ENCODE measurements at regions not wholly inside any gene's neighbourhood (a gene's known extent, or its start where the extent isn't known, plus 50 kb on each side); places are given as distances from the start of the nearest gene placed in this dataset.

DNA sequence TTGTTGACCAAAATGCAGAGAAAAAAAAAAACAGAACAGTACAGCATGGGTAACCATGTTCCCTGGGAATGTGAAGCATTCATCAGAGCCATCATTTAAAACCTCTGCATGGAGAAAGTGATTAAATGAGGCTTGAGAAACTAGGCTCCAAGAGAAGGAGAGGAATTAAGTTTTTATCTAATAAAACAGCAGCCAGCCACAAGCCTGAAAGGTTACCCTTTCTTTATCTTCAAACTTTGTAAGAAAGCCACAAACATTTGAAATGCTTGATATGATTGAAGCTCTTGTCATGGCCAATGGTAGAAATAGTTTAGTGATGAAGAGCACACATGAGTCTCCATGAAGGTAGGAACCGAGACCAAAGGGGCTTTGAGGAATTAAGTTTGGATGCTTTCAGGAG is 144.9 kb upstream of the SYT1 start:
- TF ChIP-seq, protein P1, sequence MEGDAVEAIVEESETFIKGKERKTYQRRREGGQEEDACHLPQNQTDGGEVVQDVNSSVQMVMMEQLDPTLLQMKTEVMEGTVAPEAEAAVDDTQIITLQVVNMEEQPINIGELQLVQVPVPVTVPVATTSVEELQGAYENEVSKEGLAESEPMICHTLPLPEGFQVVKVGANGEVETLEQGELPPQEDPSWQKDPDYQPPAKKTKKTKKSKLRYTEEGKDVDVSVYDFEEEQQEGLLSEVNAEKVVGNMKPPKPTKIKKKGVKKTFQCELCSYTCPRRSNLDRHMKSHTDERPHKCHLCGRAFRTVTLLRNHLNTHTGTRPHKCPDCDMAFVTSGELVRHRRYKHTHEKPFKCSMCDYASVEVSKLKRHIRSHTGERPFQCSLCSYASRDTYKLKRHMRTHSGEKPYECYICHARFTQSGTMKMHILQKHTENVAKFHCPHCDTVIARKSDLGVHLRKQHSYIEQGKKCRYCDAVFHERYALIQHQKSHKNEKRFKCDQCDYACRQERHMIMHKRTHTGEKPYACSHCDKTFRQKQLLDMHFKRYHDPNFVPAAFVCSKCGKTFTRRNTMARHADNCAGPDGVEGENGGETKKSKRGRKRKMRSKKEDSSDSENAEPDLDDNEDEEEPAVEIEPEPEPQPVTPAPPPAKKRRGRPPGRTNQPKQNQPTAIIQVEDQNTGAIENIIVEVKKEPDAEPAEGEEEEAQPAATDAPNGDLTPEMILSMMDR (IDR thresholded peaks at IDR 0.05) = no peak
- TF ChIP-seq POLR2AphosphoS5 (IDR thresholded peaks at IDR 0.05) = no peak
- TF ChIP-seq POLR2A (IDR thresholded peaks at IDR 0.05) = no peak
- DNase-seq (ENCODE audit: low spot score) = no peak
- no peak overlapping the region for H3K4me3 ChIP-seq
- no peaks in the 10 kb centered on the region for H3K9me3 ChIP-seq
- 81% methylated on average over 1 of the region's 1 CpG for WGBS
- H3K27ac ChIP-seq = no peak overlapping the region
- intact Hi-C loops (cut with DNase I) = no loop called here
- no peaks in the 10 kb centered on the region for H3K27me3 ChIP-seq (replicated peaks; ENCODE audit: insufficient read depth)
- H3K4me1 ChIP-seq (replicated peaks) = no peaks in the 10 kb centered on the region
- H3K36me3 ChIP-seq = no peaks in the 10 kb centered on the region

GRCh38 chr12:78721906-78722305 is 142.7 kb upstream of the SYT1 start:
- no peaks in the 10 kb centered on the region for H3K27me3 ChIP-seq (replicated peaks; ENCODE audit: insufficient read depth)
- TF ChIP-seq POLR2AphosphoS5 (IDR thresholded peaks at IDR 0.05) (no peak), POLR2A (IDR thresholded peaks at IDR 0.05) (no peak)
- TF ChIP-seq, protein P1 (IDR thresholded peaks at IDR 0.05) = no peak
- DNase-seq (ENCODE audit: low spot score) = no peak
- no peak overlapping the region for H3K4me3 ChIP-seq
- H3K36me3 ChIP-seq = no peaks in the 10 kb centered on the region
- intact Hi-C loops (cut with DNase I) = no loop called here
- H3K4me1 ChIP-seq (replicated peaks) = no peaks in the 10 kb centered on the region
- no peaks in the 10 kb centered on the region for H3K9me3 ChIP-seq
- H3K27ac ChIP-seq = no peak overlapping the region

DNA sequence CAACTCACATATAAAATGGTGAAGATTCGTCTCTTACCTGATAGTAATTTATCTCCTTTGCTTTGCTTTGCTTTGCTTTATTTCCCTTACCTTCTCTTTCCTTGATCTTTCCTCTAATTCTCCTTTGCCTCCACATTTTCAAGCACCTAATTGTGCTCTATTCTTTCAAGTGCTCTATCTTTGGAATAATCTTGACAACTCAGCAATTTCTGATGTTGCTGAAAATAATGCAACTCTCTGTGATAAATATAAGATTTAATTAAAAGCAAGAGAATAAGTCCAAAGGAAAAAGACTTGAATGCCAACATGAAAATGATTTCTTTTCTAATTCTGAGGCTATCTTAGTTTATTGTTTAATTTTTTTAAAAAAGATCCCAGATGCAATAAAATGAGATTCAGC is 139.5 kb upstream of the SYT1 start:
- Histone ChIP-seq H3K27me3 (replicated peaks; ENCODE audit: insufficient read depth) (no peaks in the 10 kb centered on the region), H3K9me3 (no peaks in the 10 kb centered on the region), H3K36me3 (no peaks in the 10 kb centered on the region), H3K27ac (no peak overlapping the region), H3K4me3 (no peak overlapping the region), H3K4me1 (replicated peaks) (no peaks in the 10 kb centered on the region)
- TF ChIP-seq, protein P1 (IDR thresholded peaks at IDR 0.05) = no peak
- TF ChIP-seq POLR2AphosphoS5 (IDR thresholded peaks at IDR 0.05) = no peak
- TF ChIP-seq POLR2A (IDR thresholded peaks at IDR 0.05) = no peak
- WGBS = 47% methylated on average over 1 of the region's 1 CpG
- DNase-seq (ENCODE audit: low spot score) = no peak
- intact Hi-C loops (cut with DNase I) = no loop called here

GRCh38 chr12:78725951-78726580 is 138.5 kb upstream of the SYT1 start:
- Histone ChIP-seq H3K27ac (no peak overlapping the region), H3K4me3 (no peak overlapping the region), H3K4me1 (replicated peaks) (no peaks in the 10 kb centered on the region), H3K36me3 (no peaks in the 10 kb centered on the region), H3K27me3 (replicated peaks; ENCODE audit: insufficient read depth) (no peaks in the 10 kb centered on the region), H3K9me3 (no peaks in the 10 kb centered on the region)
- TF ChIP-seq POLR2A (IDR thresholded peaks at IDR 0.05) = no peak
- TF ChIP-seq, protein P1 (IDR thresholded peaks at IDR 0.05) = no peak
- no peak for TF ChIP-seq POLR2AphosphoS5 (IDR thresholded peaks at IDR 0.05)
- intact Hi-C loops (cut with DNase I) = no loop called here
- DNase-seq (ENCODE audit: low spot score) = no peak
- WGBS = 38% methylated on average over 3 of the region's 3 CpGs

- no peak for TF ChIP-seq POLR2A (IDR thresholded peaks at IDR 0.05)
- TF ChIP-seq, protein P1 (IDR thresholded peaks at IDR 0.05) = no peak
- TF ChIP-seq POLR2AphosphoS5 (IDR thresholded peaks at IDR 0.05) = no peak
- no peaks in the 10 kb centered on the region for H3K36me3 ChIP-seq
- no peak overlapping the region for H3K27ac ChIP-seq
- WGBS = 33% methylated on average over 2 of the region's 2 CpGs
- no peaks in the 10 kb centered on the region for H3K9me3 ChIP-seq
- no peaks in the 10 kb centered on the region for H3K27me3 ChIP-seq (replicated peaks; ENCODE audit: insufficient read depth)
- H3K4me3 ChIP-seq = no peak overlapping the region
- intact Hi-C loops (cut with DNase I) = no loop called here
- no peaks in the 10 kb centered on the region for H3K4me1 ChIP-seq (replicated peaks)
- no peak for DNase-seq (ENCODE audit: low spot score)
Measured at GRCh38 chr12:78726854-78727253, 137.7 kb upstream of the SYT1 start.

Measured in prostate gland (tissue), 2 donors.